ENCODE measurements at regions not wholly inside any gene's neighbourhood (a gene's known extent, or its start where the extent isn't known, plus 50 kb on each side); places are given as distances from the start of the nearest gene placed in this dataset.

GRCh38 chr7:84363741-84364140 is 169.2 kb upstream of the SEMA3A start:
- Histone ChIP-seq H3K4me3 (ENCODE audit: low read depth, low read length) (no peak overlapping the region), H3K27me3 (ENCODE audit: control insufficient read depth, insufficient read depth, low read length) (no peaks in the 10 kb centered on the region), H3K9me3 (ENCODE audit: control insufficient read depth, insufficient read depth, low read length) (no peaks in the 10 kb centered on the region), H3K27ac (ENCODE audit: low read depth, low read length) (no peak overlapping the region)
- ChIA-PET CTCF (no interaction called here), POLR2A (no interaction called here)
- no peak for DNase-seq (ENCODE audit: low read depth, low spot score)
- no peak for TF ChIP-seq CTCF (IDR thresholded peaks at IDR 0.05; ENCODE audit: low read depth, low read length)

GRCh38 chr7:84362828-84363227 is 168.2 kb upstream of the SEMA3A start:
- no peak for DNase-seq (ENCODE audit: low read depth, low spot score)
- ChIA-PET CTCF (interaction anchor here (0.8 kb wide), 1 partner anchor 19 kb away, joined by 3 read pairs; no protein-coding TSS in a partner anchor), POLR2A (no interaction called here)
- Histone ChIP-seq H3K4me3 (ENCODE audit: low read depth, low read length) (no peak overlapping the region), H3K27me3 (ENCODE audit: control insufficient read depth, insufficient read depth, low read length) (no peaks in the 10 kb centered on the region), H3K27ac (ENCODE audit: low read depth, low read length) (no peak overlapping the region), H3K9me3 (ENCODE audit: control insufficient read depth, insufficient read depth, low read length) (no peaks in the 10 kb centered on the region)
- TF ChIP-seq CTCF (IDR thresholded peaks at IDR 0.05; ENCODE audit: low read depth, low read length): no peak

GRCh38 chr7:84362360-84362759 is 167.8 kb upstream of the SEMA3A start:
- TF ChIP-seq CTCF (IDR thresholded peaks at IDR 0.05; ENCODE audit: low read depth, low read length): no peak
- Histone ChIP-seq H3K27ac (ENCODE audit: low read depth, low read length) (no peak overlapping the region), H3K9me3 (ENCODE audit: control insufficient read depth, insufficient read depth, low read length) (no peaks in the 10 kb centered on the region), H3K4me3 (ENCODE audit: low read depth, low read length) (no peak overlapping the region), H3K27me3 (ENCODE audit: control insufficient read depth, insufficient read depth, low read length) (no peaks in the 10 kb centered on the region)
- no peak for DNase-seq (ENCODE audit: low read depth, low spot score)
- ChIA-PET CTCF (no interaction called here), POLR2A (no interaction called here)

- DNase-seq (ENCODE audit: low read depth, low spot score): no peak
- no peak overlapping the region for H3K27ac ChIP-seq (ENCODE audit: low read depth, low read length)
- no peaks in the 10 kb centered on the region for H3K27me3 ChIP-seq (ENCODE audit: control insufficient read depth, insufficient read depth, low read length)
- H3K9me3 ChIP-seq (ENCODE audit: control insufficient read depth, insufficient read depth, low read length): no peaks in the 10 kb centered on the region
- TF ChIP-seq CTCF (IDR thresholded peaks at IDR 0.05; ENCODE audit: low read depth, low read length): no peak
- CTCF ChIA-PET: interaction anchor here (1.0 kb wide), 1 partner anchor 9 kb away, joined by 3 read pairs; no protein-coding TSS in a partner anchor
- no peak overlapping the region for H3K4me3 ChIP-seq (ENCODE audit: low read depth, low read length)
- POLR2A ChIA-PET: no interaction called here
Measured at GRCh38 chr7:84354866-84355265, 160.3 kb upstream of the SEMA3A start.

- POLR2A ChIA-PET: no interaction called here
- no peak overlapping the region for H3K27ac ChIP-seq (ENCODE audit: low read depth, low read length)
- H3K9me3 ChIP-seq (ENCODE audit: control insufficient read depth, insufficient read depth, low read length): no peaks in the 10 kb centered on the region
- H3K4me3 ChIP-seq (ENCODE audit: low read depth, low read length): no peak overlapping the region
- H3K27me3 ChIP-seq (ENCODE audit: control insufficient read depth, insufficient read depth, low read length): no peaks in the 10 kb centered on the region
- no peak for DNase-seq (ENCODE audit: low read depth, low spot score)
- TF ChIP-seq CTCF (IDR thresholded peaks at IDR 0.05; ENCODE audit: low read depth, low read length): no peak
- CTCF ChIA-PET: no interaction called here
Measured at GRCh38 chr7:84354030-84354429, 159.4 kb upstream of the SEMA3A start.

Data from AG04450 (cell line).